ENCODE measurements at regions not wholly inside any gene's neighbourhood (a gene's known extent, or its start where the extent isn't known, plus 50 kb on each side); places are given as distances from the start of the nearest gene placed in this dataset.
"Not testable (repeated sequence)": the region's sequence is repeated elsewhere in the genome, so short reads cannot be mapped to it uniquely, and the experiment has no call there.

GRCh38 chr1:234858722-234859121 lies 248.7 kb upstream of the IRF2BP2 start:
- DNase-seq: peak; percentile 23

GRCh38 chr1:234856845-234857245 lies 246.9 kb upstream of the IRF2BP2 start:
- no peak for DNase-seq

GRCh38 chr1:234855851-234856250 lies 245.9 kb upstream of the IRF2BP2 start:
- no peak for DNase-seq

- no peak for DNase-seq
Measured at GRCh38 chr1:234854645-234855039, 244.7 kb upstream of the IRF2BP2 start.

- peak; percentile 36 for DNase-seq
Measured at GRCh38 chr1:234853906-234854644, 244.1 kb upstream of the IRF2BP2 start.

- no peak for DNase-seq
Measured at GRCh38 chr1:234852659-234853058, 242.7 kb upstream of the IRF2BP2 start.

- DNase-seq: peak; percentile 39
Measured at GRCh38 chr1:234851450-234852438, 241.8 kb upstream of the IRF2BP2 start.

- DNase-seq: no peak
Measured at GRCh38 chr1:234849832-234850231, 239.9 kb upstream of the IRF2BP2 start.

- DNase-seq: peak; percentile 89
Measured at GRCh38 chr1:234848972-234849649, 239.1 kb upstream of the IRF2BP2 start.

GRCh38 chr1:234846813-234847212 lies 236.8 kb upstream of the IRF2BP2 start:
- not testable (repeated sequence) for DNase-seq

GRCh38 chr1:234845836-234846235 lies 235.9 kb upstream of the IRF2BP2 start:
- DNase-seq: no peak

GRCh38 chr1:234845097-234845660 lies 235.2 kb upstream of the IRF2BP2 start:
- no peak for DNase-seq

GRCh38 chr1:234844479-234845031 lies 234.6 kb upstream of the IRF2BP2 start:
- DNase-seq: peak; percentile 31

- DNase-seq: peak; percentile 29
Measured at GRCh38 chr1:234843946-234844345, 234.0 kb upstream of the IRF2BP2 start.

GRCh38 chr1:234842726-234843641 lies 233.0 kb upstream of the IRF2BP2 start:
- DNase-seq: no peak

GRCh38 chr1:234841710-234842231 lies 231.8 kb upstream of the IRF2BP2 start:
- DNase-seq: no peak

- no peak for DNase-seq
Measured at GRCh38 chr1:234841281-234841680, 231.3 kb upstream of the IRF2BP2 start.

- DNase-seq: peak; percentile 49
Measured at GRCh38 chr1:234840843-234841242, 230.9 kb upstream of the IRF2BP2 start.

- no peak for DNase-seq
Measured at GRCh38 chr1:234840253-234840652, 230.3 kb upstream of the IRF2BP2 start.

- no peak for DNase-seq
Measured at GRCh38 chr1:234839663-234840062, 229.7 kb upstream of the IRF2BP2 start.

- DNase-seq: no peak
Measured at GRCh38 chr1:234838820-234839219, 228.8 kb upstream of the IRF2BP2 start.
